Thyroid gland (tissue), 4 donors: ENCODE measurements at regions not wholly inside any gene's neighbourhood (a gene's known extent, or its start where the extent isn't known, plus 50 kb on each side); places are given as distances from the start of the nearest gene placed in this dataset.

Experiments
- CTCF ChIP-seq, 6 experiments: fragments of 200-600 bp in 3 of 6; fragments of 450-650 bp in 3 of 6; sonication (generic) in 3 of 6; IDR thresholded peaks; one replicate each; pipeline ENCODE4 v1.5.1; 2016 to 2019; ENCODE audit warnings: antibody characterized with exemption in 6 of 6, mild to moderate bottlenecking in 2 of 6, inconsistent platforms in 1 of 6, moderate library complexity in 1 of 6
- POLR2A ChIP-seq, 2 donors: fragments of 450-650 bp; IDR thresholded peaks; one replicate each; pipeline ENCODE4 v1.6.1; 2017; ENCODE audit warnings: antibody characterized with exemption in 2 of 2, mild to moderate bottlenecking in 2 of 2, moderate library complexity in 1 of 2

GRCh38 chrX:77118686-77119085, 328.5 kb upstream of the FGF16 start:
- TF ChIP-seq CTCF (IDR thresholded peaks at IDR 0.05) (no peak), POLR2A (IDR thresholded peaks at IDR 0.05) (no peak)
